MM.1S (cell line): ENCODE measurements at regions not wholly inside any gene's neighbourhood (a gene's known extent, or its start where the extent isn't known, plus 50 kb on each side); places are given as distances from the start of the nearest gene placed in this dataset.

Experiments used
- EZH2 ChIP-seq: fragments of 300-600 bp; sonication (generic); optimal IDR thresholded peaks from 2 replicates; pipeline ENCODE3; 2017; ENCODE audit warnings: low read depth, mild to moderate bottlenecking, antibody characterized with exemption, low read length, mixed read lengths
- EZH2phosphoT487 ChIP-seq: fragments of 300-600 bp; sonication (generic); IDR thresholded peaks from 2 replicates; pipeline ENCODE4 v1.6.1; 2018; ENCODE audit warnings: antibody characterized with exemption, low read length
- TF ChIP-seq, protein P1 (sequence below): fragments of 300-600 bp; sonication (generic); IDR thresholded peaks from 2 replicates; pipeline ENCODE4 v1.5.1; 2016; ENCODE audit warnings: antibody characterized with exemption, low read length, mixed read lengths

DNA sequence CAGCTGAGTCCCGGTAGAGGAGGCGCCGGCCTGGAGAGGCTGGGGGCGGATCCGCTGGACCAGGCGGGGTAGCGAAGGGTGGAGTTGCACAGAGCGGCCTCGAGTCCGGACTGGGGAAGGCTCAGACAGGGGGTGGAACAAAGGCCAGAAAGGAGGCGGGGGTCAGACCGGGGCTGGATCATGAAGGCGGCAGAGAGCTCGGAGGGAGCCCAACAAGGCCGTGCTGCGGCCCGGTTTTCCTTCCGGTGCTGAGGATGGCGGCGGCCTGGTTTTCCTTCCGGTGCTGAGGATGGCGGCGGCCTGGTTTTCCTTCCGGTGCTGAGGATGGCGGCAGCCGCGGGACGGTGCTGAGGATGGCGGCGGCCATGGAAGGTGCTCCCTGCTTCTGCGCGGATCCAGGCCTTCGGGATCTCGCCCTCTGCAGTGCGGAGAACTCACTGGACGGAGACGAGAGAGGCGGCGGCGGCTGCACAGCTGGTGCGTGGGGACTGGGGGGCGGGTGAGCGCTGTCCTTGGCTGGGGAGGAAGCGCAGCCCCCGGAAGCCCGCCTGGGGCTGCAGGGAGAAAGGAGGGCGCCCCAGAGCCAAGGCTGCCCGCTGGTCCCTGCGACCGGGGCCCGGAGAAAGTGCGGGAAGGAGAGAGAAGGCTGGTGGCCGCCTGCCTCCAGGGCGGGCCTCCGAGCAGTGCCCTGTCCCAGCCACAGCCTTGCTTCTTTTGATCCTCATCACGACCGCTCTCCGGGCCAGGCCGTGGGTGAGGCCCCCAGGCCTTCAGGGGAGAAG lies 350.4 kb upstream of the B3GAT1 start:
- TF ChIP-seq, protein P1, sequence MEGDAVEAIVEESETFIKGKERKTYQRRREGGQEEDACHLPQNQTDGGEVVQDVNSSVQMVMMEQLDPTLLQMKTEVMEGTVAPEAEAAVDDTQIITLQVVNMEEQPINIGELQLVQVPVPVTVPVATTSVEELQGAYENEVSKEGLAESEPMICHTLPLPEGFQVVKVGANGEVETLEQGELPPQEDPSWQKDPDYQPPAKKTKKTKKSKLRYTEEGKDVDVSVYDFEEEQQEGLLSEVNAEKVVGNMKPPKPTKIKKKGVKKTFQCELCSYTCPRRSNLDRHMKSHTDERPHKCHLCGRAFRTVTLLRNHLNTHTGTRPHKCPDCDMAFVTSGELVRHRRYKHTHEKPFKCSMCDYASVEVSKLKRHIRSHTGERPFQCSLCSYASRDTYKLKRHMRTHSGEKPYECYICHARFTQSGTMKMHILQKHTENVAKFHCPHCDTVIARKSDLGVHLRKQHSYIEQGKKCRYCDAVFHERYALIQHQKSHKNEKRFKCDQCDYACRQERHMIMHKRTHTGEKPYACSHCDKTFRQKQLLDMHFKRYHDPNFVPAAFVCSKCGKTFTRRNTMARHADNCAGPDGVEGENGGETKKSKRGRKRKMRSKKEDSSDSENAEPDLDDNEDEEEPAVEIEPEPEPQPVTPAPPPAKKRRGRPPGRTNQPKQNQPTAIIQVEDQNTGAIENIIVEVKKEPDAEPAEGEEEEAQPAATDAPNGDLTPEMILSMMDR = no peak
- TF ChIP-seq EZH2 (no peak), EZH2phosphoT487 (no peak)
